ENCODE measurements at regions not wholly inside any gene's neighbourhood (a gene's known extent, or its start where the extent isn't known, plus 50 kb on each side); places are given as distances from the start of the nearest gene placed in this dataset.

- no peaks in the 10 kb centered on the region for H3K36me3 ChIP-seq (ENCODE audit: control insufficient read depth, insufficient read depth, low read length)
- H3K4me1 ChIP-seq (ENCODE audit: control insufficient read depth, extremely low read depth, insufficient read depth, low read length) = no peaks in the 10 kb centered on the region
- H3K4me3 ChIP-seq (replicated peaks in 1 of 4; ENCODE audit: control extremely low read depth in 1 of 4, insufficient read depth in 1 of 4, low read depth in 3 of 4, low read length in 4 of 4) = no peak overlapping the region
- H3K9me3 ChIP-seq (ENCODE audit: control insufficient read depth, insufficient read depth, low read depth, low read length) = no peaks in the 10 kb centered on the region
- H3K27me3 ChIP-seq (ENCODE audit: control insufficient read depth, insufficient read depth, low read length) = peaks cover 25% of the 10 kb centered on the region
- no peak overlapping the region for H3K4me2 ChIP-seq (ENCODE audit: extremely low read depth, insufficient read depth, low read length)
- H3K79me2 ChIP-seq (ENCODE audit: control insufficient read depth, insufficient read depth, low read length) = no peaks in the 10 kb centered on the region
- H2AFZ ChIP-seq (ENCODE audit: low read length) = no peak overlapping the region
- no peak overlapping the region for H3K27ac ChIP-seq (ENCODE audit: insufficient read depth, low read length)
- H3K9ac ChIP-seq (ENCODE audit: insufficient read depth, low read length) = no peak overlapping the region
- no peak for DNase-seq (ENCODE audit: low read depth in 2 of 2)
- TF ChIP-seq EZH2 (IDR thresholded peaks at IDR 0.05; ENCODE audit: low read length, missing control alignments) (no peak), CTCF (conservative IDR thresholded peaks at IDR 0.05 in 1 of 2, IDR thresholded peaks at IDR 0.05 in 1 of 2; ENCODE audit: low read depth in 1 of 2, low read length in 2 of 2) (no peak)
- H4K20me1 ChIP-seq (ENCODE audit: control insufficient read depth, extremely low read depth, insufficient read depth, low read length) = no peaks in the 10 kb centered on the region
Measured at GRCh38 chr16:86799367-86799766, 221.0 kb downstream of the FOXL1 start.

GRCh38 chr16:86800894-86801293 is 222.5 kb downstream of the FOXL1 start:
- Histone ChIP-seq H3K27me3 (ENCODE audit: control insufficient read depth, insufficient read depth, low read length) (peaks cover 22% of the 10 kb centered on the region), H3K4me2 (ENCODE audit: extremely low read depth, insufficient read depth, low read length) (no peak overlapping the region)

GRCh38 chr16:86802013-86802412 is 223.7 kb downstream of the FOXL1 start:
- Histone ChIP-seq H3K9me3 (ENCODE audit: control insufficient read depth, insufficient read depth, low read depth, low read length) (no peaks in the 10 kb centered on the region), H3K27me3 (ENCODE audit: control insufficient read depth, insufficient read depth, low read length) (peaks cover 25% of the 10 kb centered on the region), H3K9ac (ENCODE audit: insufficient read depth, low read length) (no peak overlapping the region), H3K4me1 (ENCODE audit: control insufficient read depth, extremely low read depth, insufficient read depth, low read length) (no peaks in the 10 kb centered on the region), H4K20me1 (ENCODE audit: control insufficient read depth, extremely low read depth, insufficient read depth, low read length) (no peaks in the 10 kb centered on the region), H3K36me3 (ENCODE audit: control insufficient read depth, insufficient read depth, low read length) (no peaks in the 10 kb centered on the region), H2AFZ (ENCODE audit: low read length) (no peak overlapping the region), H3K4me3 (replicated peaks in 1 of 4; ENCODE audit: control extremely low read depth in 1 of 4, insufficient read depth in 1 of 4, low read depth in 3 of 4, low read length in 4 of 4) (no peak overlapping the region), H3K79me2 (ENCODE audit: control insufficient read depth, insufficient read depth, low read length) (no peaks in the 10 kb centered on the region), H3K4me2 (ENCODE audit: extremely low read depth, insufficient read depth, low read length) (no peak overlapping the region), H3K27ac (ENCODE audit: insufficient read depth, low read length) (no peak overlapping the region)
- no peak for DNase-seq (ENCODE audit: low read depth in 2 of 2)
- TF ChIP-seq CTCF (conservative IDR thresholded peaks at IDR 0.05 in 1 of 2, IDR thresholded peaks at IDR 0.05 in 1 of 2; ENCODE audit: low read depth in 1 of 2, low read length in 2 of 2) = no peak
- TF ChIP-seq EZH2 (IDR thresholded peaks at IDR 0.05; ENCODE audit: low read length, missing control alignments) = no peak

More at GRCh38 chr16:86800894-86801293, 222.5 kb downstream of the FOXL1 start:
- Histone ChIP-seq H4K20me1 (ENCODE audit: control insufficient read depth, extremely low read depth, insufficient read depth, low read length) (no peaks in the 10 kb centered on the region), H3K36me3 (ENCODE audit: control insufficient read depth, insufficient read depth, low read length) (no peaks in the 10 kb centered on the region), H3K79me2 (ENCODE audit: control insufficient read depth, insufficient read depth, low read length) (no peaks in the 10 kb centered on the region), H3K27ac (ENCODE audit: insufficient read depth, low read length) (no peak overlapping the region), H3K9me3 (ENCODE audit: control insufficient read depth, insufficient read depth, low read depth, low read length) (no peaks in the 10 kb centered on the region), H3K4me1 (ENCODE audit: control insufficient read depth, extremely low read depth, insufficient read depth, low read length) (no peaks in the 10 kb centered on the region), H2AFZ (ENCODE audit: low read length) (no peak overlapping the region), H3K4me3 (replicated peaks in 1 of 4; ENCODE audit: control extremely low read depth in 1 of 4, insufficient read depth in 1 of 4, low read depth in 3 of 4, low read length in 4 of 4) (no peak overlapping the region), H3K9ac (ENCODE audit: insufficient read depth, low read length) (no peak overlapping the region)
- DNase-seq (ENCODE audit: low read depth in 2 of 2) = no peak
- no peak for TF ChIP-seq EZH2 (IDR thresholded peaks at IDR 0.05; ENCODE audit: low read length, missing control alignments)
- no peak for TF ChIP-seq CTCF (conservative IDR thresholded peaks at IDR 0.05 in 1 of 2, IDR thresholded peaks at IDR 0.05 in 1 of 2; ENCODE audit: low read depth in 1 of 2, low read length in 2 of 2)
